Ishikawa (cell line): ENCODE measurements at regions not wholly inside any gene's neighbourhood (a gene's known extent, or its start where the extent isn't known, plus 50 kb on each side); places are given as distances from the start of the nearest gene placed in this dataset.

ENCODE experiments used
- CEBPB ChIP-seq: IDR thresholded peaks from 2 replicates; pipeline ENCODE4 v1.6.1; 2012
- CREB1 ChIP-seq: IDR thresholded peaks from 2 replicates; pipeline ENCODE4 v1.6.1; 2012; ENCODE audit warnings: low read depth
- EGR1 ChIP-seq: IDR thresholded peaks from 2 replicates; pipeline ENCODE4 v1.6.1; 2012
- EP300 ChIP-seq: IDR thresholded peaks from 2 replicates; pipeline ENCODE4 v1.6.1; 2012; ENCODE audit warnings: borderline replicate concordance
- FOXM1 ChIP-seq: IDR thresholded peaks from 2 replicates; pipeline ENCODE4 v1.6.1; 2012; ENCODE audit warnings: low read depth, borderline replicate concordance
- MAX ChIP-seq: IDR thresholded peaks from 2 replicates; pipeline ENCODE4 v1.6.1; 2012
- NFIC ChIP-seq: IDR thresholded peaks from 2 replicates; pipeline ENCODE4 v1.6.1; 2012
- RAD21 ChIP-seq: IDR thresholded peaks from 2 replicates; pipeline ENCODE4 v1.6.1; 2012; ENCODE audit warnings: low read depth
- REST ChIP-seq: IDR thresholded peaks from 2 replicates; pipeline ENCODE4 v1.6.1; 2012; ENCODE audit warnings: low read depth, mild to moderate bottlenecking
- TAF1 ChIP-seq: IDR thresholded peaks from 2 replicates; pipeline ENCODE4 v1.6.1; 2012; ENCODE audit warnings: low read depth, mild to moderate bottlenecking
- TCF12 ChIP-seq: IDR thresholded peaks from 2 replicates; pipeline ENCODE4 v1.6.1; 2012; ENCODE audit warnings: low read depth
- TEAD4 ChIP-seq: IDR thresholded peaks from 2 replicates; pipeline ENCODE4 v1.6.1; 2012
- USF1 ChIP-seq: IDR thresholded peaks from 2 replicates; pipeline ENCODE4 v1.6.1; 2012
- YY1 ChIP-seq: IDR thresholded peaks from 2 replicates; pipeline ENCODE4 v1.6.1; 2012; ENCODE audit warnings: low read depth
- ZBTB7A ChIP-seq: IDR thresholded peaks from 2 replicates; pipeline ENCODE4 v1.6.1; 2012; ENCODE audit warnings: low read depth

- TF ChIP-seq TCF12 (no peak), ZBTB7A (no peak), EP300 (no peak), NFIC (no peak), CREB1 (no peak), REST (no peak), TEAD4 (no peak), FOXM1 (no peak), MAX (no peak), CEBPB (no peak), YY1 (no peak), RAD21 (no peak), TAF1 (no peak)
Measured at GRCh38 chr11:134637091-134638015, 225.3 kb upstream of the B3GAT1 start.

- no peak for TF ChIP-seq MAX
- TF ChIP-seq NFIC, result no peak
- TF ChIP-seq FOXM1, result no peak
- TF ChIP-seq CREB1, result no peak
- TF ChIP-seq RAD21, result no peak
- no peak for TF ChIP-seq USF1
- no peak for TF ChIP-seq EP300
- TF ChIP-seq EGR1, result no peak
- TF ChIP-seq TCF12, result no peak
- no peak for TF ChIP-seq ZBTB7A
- no peak for TF ChIP-seq TAF1
- no peak for TF ChIP-seq YY1
Measured at GRCh38 chr11:134636071-134636470, 224.0 kb upstream of the B3GAT1 start.

- no peak for TF ChIP-seq TCF12
- no peak for TF ChIP-seq USF1
- TF ChIP-seq CEBPB, result no peak
- no peak for TF ChIP-seq RAD21
- no peak for TF ChIP-seq EP300
- no peak for TF ChIP-seq YY1
- no peak for TF ChIP-seq CREB1
- no peak for TF ChIP-seq REST
- TF ChIP-seq FOXM1, result no peak
Measured at GRCh38 chr11:134634897-134635831, 223.1 kb upstream of the B3GAT1 start.

GRCh38 chr11:134633276-134633675 lies 221.2 kb upstream of the B3GAT1 start:
- TF ChIP-seq YY1, result no peak
- no peak for TF ChIP-seq MAX
- no peak for TF ChIP-seq RAD21
- no peak for TF ChIP-seq TAF1
- no peak for TF ChIP-seq FOXM1
- TF ChIP-seq USF1, result no peak
- no peak for TF ChIP-seq CEBPB
- TF ChIP-seq REST, result no peak
- TF ChIP-seq NFIC, result no peak
- TF ChIP-seq ZBTB7A, result no peak
- TF ChIP-seq CREB1, result no peak
- TF ChIP-seq TCF12, result no peak
- TF ChIP-seq EGR1, result no peak
